SKM-1 treated with dmso at 0.1 percent for 144 hours (cell line): ENCODE measurements at regions not wholly inside any gene's neighbourhood (a gene's known extent, or its start where the extent isn't known, plus 50 kb on each side); places are given as distances from the start of the nearest gene placed in this dataset.

Experiments used
- DNase-seq: peaks from one replicate; lab custom pipeline; 2025; ENCODE audit not compliant: unreplicated experiment; lab: John Stamatoyannopoulos, UW

DNA sequence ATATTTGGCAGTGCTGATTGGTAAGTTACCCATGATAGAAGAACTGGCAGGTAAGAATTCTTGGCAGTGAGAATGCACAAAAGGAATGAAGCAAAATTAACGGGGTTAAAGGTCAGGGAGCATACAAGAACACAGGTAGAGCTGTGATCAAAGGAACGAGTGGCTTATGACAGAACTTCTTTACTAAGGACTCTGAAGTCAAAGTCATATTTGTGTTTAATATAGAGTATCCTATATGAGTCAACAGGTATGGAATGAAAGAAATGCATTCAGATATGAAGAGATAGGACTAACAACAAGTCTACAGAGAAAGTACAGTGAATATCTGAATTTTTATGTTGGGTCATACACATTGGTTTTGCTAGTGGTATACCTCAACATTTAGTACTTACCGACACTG is 209.0 kb upstream of the CITED2 start:
- no peak for DNase-seq

GRCh38 chr6:139582956-139583355 is 208.5 kb upstream of the CITED2 start:
- no peak for DNase-seq

DNA sequence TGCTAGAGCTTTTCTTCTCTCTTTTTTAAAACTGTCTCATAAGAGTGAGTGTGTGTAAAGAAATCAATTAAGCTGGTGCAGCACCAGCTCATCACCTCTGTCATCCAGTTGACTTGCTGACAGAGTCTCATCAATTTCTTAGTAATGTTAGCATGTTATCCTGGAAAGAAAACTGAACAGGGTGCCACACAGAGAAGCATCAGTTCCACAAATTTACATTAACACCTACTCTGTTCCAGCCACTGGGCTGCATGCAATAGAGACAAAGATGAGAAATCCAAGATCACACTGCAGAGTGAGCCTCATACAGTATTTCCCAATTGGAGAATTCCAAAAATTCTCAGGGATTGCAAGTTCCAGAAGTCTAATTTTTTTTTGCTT is 207.0 kb upstream of the CITED2 start:
- no peak for DNase-seq

- no peak for DNase-seq
Measured at GRCh38 chr6:139580592-139581484, 206.4 kb upstream of the CITED2 start.

DNA sequence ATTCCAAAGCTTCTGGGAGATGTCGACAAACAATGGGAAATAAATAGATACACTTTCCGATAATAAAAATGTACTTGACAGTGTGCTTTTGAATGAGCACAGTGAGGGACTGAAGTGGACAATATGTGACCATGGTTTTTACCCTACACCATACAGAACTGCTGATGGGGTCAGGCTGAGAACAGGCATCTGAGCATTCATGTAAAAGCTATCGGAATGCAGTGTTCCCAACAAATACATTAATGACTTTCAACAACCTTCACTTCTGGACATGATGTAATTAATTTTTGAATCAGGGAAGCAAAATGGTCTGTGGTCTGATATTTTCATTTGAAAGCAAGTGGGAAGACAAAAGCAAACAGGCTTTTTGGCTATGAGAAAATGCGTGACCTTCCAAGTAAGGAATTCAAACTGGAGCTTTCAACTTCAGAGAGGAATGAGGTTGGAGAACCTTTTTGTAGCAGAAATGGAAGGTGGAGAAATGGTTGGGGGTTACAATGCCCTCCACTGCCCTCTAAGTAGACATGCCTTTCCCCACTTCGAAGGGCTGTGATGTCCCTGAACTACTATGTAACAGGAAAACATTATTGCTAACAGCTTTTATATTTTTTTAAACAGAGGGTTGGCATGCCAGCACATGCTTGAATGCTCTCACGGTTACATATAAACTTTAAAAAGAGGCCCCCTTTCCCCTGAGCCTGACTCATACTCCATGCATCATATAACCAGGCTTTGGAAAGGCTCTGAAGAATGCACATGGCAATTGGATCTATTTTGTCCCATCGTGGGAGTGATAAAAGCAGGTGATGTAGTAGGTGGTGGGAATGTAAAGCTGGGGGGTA is 203.5 kb upstream of the CITED2 start:
- DNase-seq: no peak

DNA sequence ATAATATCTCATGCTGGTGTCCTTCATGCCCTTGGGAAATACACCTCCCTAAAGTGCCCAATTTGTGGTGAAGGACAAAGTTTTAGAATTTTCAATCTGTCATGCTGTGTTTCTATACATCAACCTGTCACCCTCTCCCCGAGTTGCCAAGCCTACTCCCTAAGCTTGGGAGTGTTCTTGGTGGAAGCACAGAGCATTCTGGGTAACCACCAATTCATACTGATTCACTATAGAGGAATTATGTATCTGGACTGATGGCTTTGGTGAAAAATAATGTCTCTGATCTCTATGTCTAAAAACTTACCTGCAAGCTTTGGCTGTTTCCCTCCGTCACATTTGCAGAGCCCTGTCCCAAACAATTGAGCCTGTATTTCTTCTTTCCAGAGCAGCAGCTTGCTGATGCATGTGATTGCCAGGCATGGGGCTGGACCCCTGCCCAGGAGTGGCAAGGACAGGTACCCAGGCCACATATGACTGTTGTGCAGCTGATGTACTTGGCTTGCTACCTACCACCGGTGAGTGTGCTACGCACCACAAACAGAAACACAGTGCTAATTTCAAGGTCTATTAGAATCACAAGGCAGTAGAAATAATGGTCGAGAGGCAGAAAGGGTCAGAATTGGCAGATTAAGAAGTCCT is 202.8 kb upstream of the CITED2 start:
- DNase-seq: no peak

DNA sequence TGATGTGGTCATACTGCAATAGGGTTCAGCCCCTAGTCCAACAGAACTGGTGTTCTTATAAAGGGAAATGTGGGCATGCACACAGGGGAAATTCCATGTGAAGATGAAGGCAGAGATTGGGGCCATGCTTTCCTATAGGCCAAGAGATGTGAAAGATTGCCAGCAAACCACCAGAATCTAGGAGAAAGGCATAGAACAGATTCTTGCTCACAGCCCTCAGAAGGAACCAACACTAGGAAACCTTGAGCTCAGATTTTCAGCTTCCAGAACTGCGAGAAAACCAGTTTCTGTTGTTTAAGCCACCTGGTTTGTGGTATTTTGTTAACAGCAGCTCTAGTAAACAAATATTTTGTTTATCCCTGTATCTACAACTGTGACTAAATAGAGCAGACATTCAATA is 197.6 kb upstream of the CITED2 start:
- DNase-seq: no peak

- no peak for DNase-seq
Measured at GRCh38 chr6:139570166-139570565, 195.7 kb upstream of the CITED2 start.

DNA sequence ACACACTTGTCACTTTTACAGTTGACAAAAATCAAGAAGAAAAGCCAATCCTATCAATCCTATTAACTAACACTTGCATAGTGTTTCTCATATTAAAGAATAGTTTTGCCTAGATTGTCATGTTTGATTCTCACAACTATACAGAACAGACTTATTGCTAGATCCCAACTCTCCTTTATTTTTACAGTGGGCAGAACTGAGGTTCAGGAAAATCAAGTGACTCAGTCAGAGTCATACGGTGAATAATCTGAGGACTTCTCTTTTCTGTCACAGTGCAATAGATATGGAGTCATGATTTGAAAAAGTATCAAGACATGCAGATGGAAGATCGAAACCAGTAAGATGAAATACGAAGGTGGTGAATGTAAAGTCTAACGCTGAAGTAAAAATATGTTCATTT is 195.1 kb upstream of the CITED2 start:
- no peak for DNase-seq

- DNase-seq: no peak
Measured at GRCh38 chr6:139568956-139569538, 194.6 kb upstream of the CITED2 start.

DNA sequence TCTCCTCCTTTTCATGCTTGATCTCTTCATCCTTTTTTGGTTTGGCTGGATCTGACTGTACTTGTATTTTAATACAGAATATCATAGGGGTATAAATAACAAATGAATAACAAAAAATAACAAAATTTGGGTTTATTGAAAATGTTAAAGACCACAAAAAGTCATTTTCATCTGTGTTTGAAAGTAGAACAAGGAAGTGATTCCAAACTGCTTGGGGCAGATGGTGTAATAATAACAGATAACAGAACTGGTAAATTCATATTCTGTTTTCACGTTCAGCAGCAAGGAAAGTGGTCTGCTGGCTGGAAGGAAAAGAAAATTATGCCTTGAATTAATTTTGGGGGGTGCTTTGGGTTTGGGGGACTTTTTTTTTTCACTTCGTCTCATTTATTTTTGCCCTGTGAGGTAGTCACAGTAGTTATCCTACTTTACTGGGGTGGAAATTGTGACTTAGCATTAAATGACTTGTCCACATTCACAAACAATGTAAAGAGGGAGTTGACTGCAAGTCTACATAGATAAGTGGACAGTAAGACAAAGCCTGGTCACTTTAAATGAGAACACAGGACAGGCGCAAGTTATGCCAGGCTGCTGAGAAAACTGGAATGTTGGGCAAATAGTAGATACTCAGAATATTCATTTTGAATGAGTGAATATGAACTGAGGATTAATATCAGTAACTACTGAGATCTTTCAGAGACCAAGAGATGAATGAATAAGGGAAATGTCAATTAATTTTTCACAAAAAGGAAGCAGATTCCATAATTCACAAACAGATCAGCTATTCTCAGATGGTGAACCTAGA is 193.9 kb upstream of the CITED2 start:
- no peak for DNase-seq

GRCh38 chr6:139567095-139567494 is 192.6 kb upstream of the CITED2 start:
- DNase-seq: no peak

GRCh38 chr6:139565591-139565990 is 191.1 kb upstream of the CITED2 start:
- DNase-seq: no peak

DNA sequence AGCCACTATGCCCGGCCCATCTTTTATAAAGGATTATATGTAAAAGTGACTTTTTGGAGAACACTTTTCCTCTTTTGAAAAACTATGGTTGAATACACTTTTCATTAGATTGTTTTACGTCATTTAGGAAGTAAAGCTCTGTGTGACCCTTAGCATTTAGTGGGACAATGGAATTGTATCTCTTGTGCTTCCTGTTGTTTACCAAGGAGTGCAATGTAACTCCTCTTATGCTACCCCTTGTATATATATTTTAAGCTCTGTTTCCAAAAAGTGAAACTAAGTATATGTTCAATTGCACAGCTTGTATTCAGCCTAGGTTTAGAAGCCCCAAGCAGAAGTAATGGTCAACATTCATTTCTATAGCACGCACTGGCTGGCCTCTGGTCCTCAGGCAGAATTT is 183.1 kb upstream of the CITED2 start:
- no peak for DNase-seq

- no peak for DNase-seq
Measured at GRCh38 chr6:139556532-139556931, 182.1 kb upstream of the CITED2 start.

DNA sequence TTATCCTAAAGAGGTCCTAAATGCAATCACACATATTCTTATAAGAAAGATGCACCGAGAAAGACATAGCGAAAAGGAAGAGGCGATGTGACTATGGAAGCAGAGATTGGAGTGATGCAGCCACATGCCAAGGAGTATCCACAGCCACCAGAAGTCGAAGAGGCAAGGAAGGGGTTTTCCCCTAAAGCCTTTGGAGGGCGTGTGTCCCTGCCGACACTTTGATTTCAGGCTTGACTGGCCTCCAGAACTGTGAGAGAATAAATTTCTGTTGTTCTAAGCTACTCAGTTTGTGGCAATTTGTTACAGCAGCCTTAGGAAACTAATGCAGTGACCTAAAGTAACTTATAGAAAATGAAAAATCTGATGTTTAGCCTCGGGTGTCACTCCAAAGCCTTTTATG is 179.5 kb upstream of the CITED2 start:
- DNase-seq: no peak

DNA sequence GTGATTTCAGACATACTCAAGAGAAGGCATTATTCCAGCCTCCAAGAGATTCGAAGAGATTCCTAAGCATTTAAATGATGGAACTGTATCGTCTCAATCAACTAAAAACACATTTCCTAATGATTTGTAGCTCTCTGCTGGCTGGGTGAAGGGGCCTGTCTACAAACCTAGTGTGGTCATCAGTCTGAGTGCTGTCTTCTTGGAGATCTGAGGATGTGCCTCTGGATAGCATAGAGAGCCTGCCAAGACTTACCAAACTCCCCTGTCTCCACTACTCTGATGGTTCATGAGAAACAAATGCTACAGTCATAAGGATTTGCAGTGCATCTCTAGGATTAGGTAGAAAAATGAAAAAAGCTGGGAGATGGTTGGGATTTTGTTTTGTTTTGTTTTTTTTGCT is 176.9 kb upstream of the CITED2 start:
- DNase-seq: no peak

GRCh38 chr6:139550361-139550760 is 175.9 kb upstream of the CITED2 start:
- DNase-seq: no peak

- no peak for DNase-seq
Measured at GRCh38 chr6:139549561-139550070, 175.2 kb upstream of the CITED2 start.

DNA sequence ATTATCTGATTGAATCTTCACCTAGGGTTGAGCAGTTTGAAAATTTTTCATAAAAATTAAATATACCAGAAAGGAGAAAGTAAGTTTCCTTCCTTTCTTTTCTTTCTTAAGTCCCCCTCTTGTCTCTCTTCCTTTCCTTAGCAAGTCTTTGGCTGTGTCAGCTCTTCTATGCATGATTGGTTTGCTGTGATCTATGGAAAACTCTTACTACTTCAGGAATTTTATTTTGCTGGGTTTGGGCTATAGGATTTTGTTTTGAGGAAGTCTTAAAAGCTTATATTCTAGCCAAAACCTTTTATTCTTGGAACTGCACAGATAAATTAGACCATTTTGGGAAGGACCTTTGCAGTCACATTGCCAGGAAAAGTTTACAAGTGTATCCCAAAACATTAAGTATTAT is 173.4 kb upstream of the CITED2 start:
- DNase-seq: no peak
